HEK293T (cell line): ENCODE measurements at regions not wholly inside any gene's neighbourhood (a gene's known extent, or its start where the extent isn't known, plus 50 kb on each side); places are given as distances from the start of the nearest gene placed in this dataset.

Source experiments
- CTCF ChIA-PET: fragments of 350-600 bp; formaldehyde crosslinking; extraction: SDS; loops from one replicate; lab custom pipeline; 2021; ENCODE audit warnings: antibody characterized with exemption, inconsistent platforms; lab: Yijun Ruan, JAX
- POLR2A ChIA-PET: fragments of 350-600 bp; formaldehyde crosslinking; extraction: SDS; loops from one replicate; lab custom pipeline; 2020; ENCODE audit warnings: antibody characterized with exemption, inconsistent platforms; lab: Yijun Ruan, JAX
- DNase-seq: peaks from one replicate; pipeline ENCODE4 v3.0.0; 2012; ENCODE audit warnings: mixed read lengths; ENCODE audit errors: extremely low spot score
- ARNT ChIP-seq: fragments of 450-650 bp; IDR thresholded peaks from 2 replicates; pipeline ENCODE4 v1.6.1; 2017; ENCODE audit warnings: mild to moderate bottlenecking
- BHLHE40 ChIP-seq: fragments of 450-650 bp; IDR thresholded peaks from 2 replicates; pipeline ENCODE4 v1.6.1; 2016; ENCODE audit warnings: mild to moderate bottlenecking, moderate library complexity, borderline replicate concordance
- CTBP1 ChIP-seq: fragments of 450-650 bp; IDR thresholded peaks from 2 replicates; pipeline ENCODE4 v1.6.1; 2016; ENCODE audit warnings: borderline replicate concordance
- ELF4 ChIP-seq: fragments of 450-650 bp; IDR thresholded peaks from 2 replicates; pipeline ENCODE4 v1.6.1; 2017; ENCODE audit warnings: antibody characterized with exemption
- FOXA1 ChIP-seq: fragments of 450-650 bp; IDR thresholded peaks from 2 replicates; pipeline ENCODE4 v1.6.1; 2016; ENCODE audit warnings: mild to moderate bottlenecking
- FOXK2 ChIP-seq: fragments of 450-650 bp; IDR thresholded peaks from 2 replicates; pipeline ENCODE4 v1.6.1; 2016; ENCODE audit warnings: mild to moderate bottlenecking
- FOXM1 ChIP-seq: fragments of 450-650 bp; IDR thresholded peaks from 2 replicates; pipeline ENCODE4 v1.6.1; 2017; ENCODE audit warnings: mild to moderate bottlenecking, borderline replicate concordance
- HDGF ChIP-seq: fragments of 450-650 bp; IDR thresholded peaks from 2 replicates; pipeline ENCODE4 v1.6.1; 2017; ENCODE audit warnings: antibody characterized with exemption, borderline replicate concordance
- L3MBTL2 ChIP-seq: fragments of 450-650 bp; conservative IDR thresholded peaks from 2 replicates; pipeline ENCODE4 v1.6.1; 2016; ENCODE audit warnings: mild to moderate bottlenecking
- LEF1 ChIP-seq: fragments of 450-650 bp; IDR thresholded peaks from 2 replicates; pipeline ENCODE4 v1.6.1; 2017; ENCODE audit warnings: mild to moderate bottlenecking, borderline replicate concordance
- NFRKB ChIP-seq: fragments of 450-650 bp; IDR thresholded peaks from 2 replicates; pipeline ENCODE4 v1.6.1; 2016; ENCODE audit warnings: mild to moderate bottlenecking, moderate library complexity
- PKNOX1 ChIP-seq: fragments of 450-650 bp; IDR thresholded peaks from 2 replicates; pipeline ENCODE4 v1.6.1; 2016
- SP1 ChIP-seq: fragments of 450-650 bp; IDR thresholded peaks from 2 replicates; pipeline ENCODE4 v1.6.1; 2017
- SUZ12 ChIP-seq: fragments of 450-650 bp; IDR thresholded peaks from 2 replicates; pipeline ENCODE4 v1.6.1; 2016; ENCODE audit warnings: mild to moderate bottlenecking
- TARDBP ChIP-seq: fragments of 450-650 bp; IDR thresholded peaks from 2 replicates; pipeline ENCODE4 v1.6.1; 2016
- ZNF384 ChIP-seq: fragments of 450-650 bp; IDR thresholded peaks from 2 replicates; pipeline ENCODE4 v1.6.1; 2016

GRCh38 chr4:3704669-3705068 lies 61.5 kb upstream of the ADRA2C start:
- ChIA-PET POLR2A (no interaction called here), CTCF (no interaction called here)
- no peak for TF ChIP-seq ELF4
- TF ChIP-seq FOXK2, result no peak
- no peak for TF ChIP-seq BHLHE40
- no peak for TF ChIP-seq PKNOX1
- TF ChIP-seq SUZ12, result no peak
- TF ChIP-seq LEF1, result no peak
- no peak for TF ChIP-seq SP1
- TF ChIP-seq ZNF384, result no peak
- no peak for DNase-seq

- CTCF ChIA-PET, result no interaction called here
- TF ChIP-seq FOXM1, result no peak
- no peak for TF ChIP-seq CTBP1
- TF ChIP-seq ELF4, result no peak
- TF ChIP-seq ARNT, result no peak
- no peak for TF ChIP-seq PKNOX1
- no peak for TF ChIP-seq FOXA1
- no peak for TF ChIP-seq HDGF
- no peak for TF ChIP-seq TARDBP
- no peak for TF ChIP-seq BHLHE40
- TF ChIP-seq FOXK2, result no peak
- TF ChIP-seq SUZ12, result no peak
- no peak for TF ChIP-seq ZNF384
- TF ChIP-seq L3MBTL2, result no peak
- TF ChIP-seq NFRKB, result no peak
- TF ChIP-seq SP1, result no peak
- TF ChIP-seq LEF1, result no peak
- POLR2A ChIA-PET, result no interaction called here
- no peak for DNase-seq
These were observed 62.3 kb upstream of the ADRA2C start for GRCh38 chr4:3703677-3704521.

- ChIA-PET CTCF (no interaction called here), POLR2A (no interaction called here)
- TF ChIP-seq ELF4 (no peak), BHLHE40 (no peak), HDGF (no peak), ZNF384 (no peak), TARDBP (no peak), PKNOX1 (no peak), FOXM1 (no peak), FOXK2 (no peak), L3MBTL2 (no peak), ARNT (no peak), LEF1 (no peak), NFRKB (no peak), SP1 (no peak), CTBP1 (no peak), FOXA1 (no peak), SUZ12 (no peak)
- no peak for DNase-seq
These were observed 62.9 kb upstream of the ADRA2C start for GRCh38 chr4:3703343-3703676.

- no peak for DNase-seq
- CTCF ChIA-PET, result no interaction called here
- TF ChIP-seq SUZ12 (no peak), ARNT (no peak), L3MBTL2 (no peak), FOXK2 (no peak), LEF1 (no peak), ZNF384 (no peak), BHLHE40 (no peak), CTBP1 (no peak), PKNOX1 (no peak), FOXA1 (no peak), FOXM1 (no peak), HDGF (no peak), SP1 (no peak), NFRKB (no peak), TARDBP (no peak), ELF4 (no peak)
- POLR2A ChIA-PET, result no interaction called here
These were observed 63.5 kb upstream of the ADRA2C start for GRCh38 chr4:3702561-3703221.
